ENCODE measurements at regions not wholly inside any gene's neighbourhood (a gene's known extent, or its start where the extent isn't known, plus 50 kb on each side); places are given as distances from the start of the nearest gene placed in this dataset.
"Not testable (repeated sequence)": the region's sequence is repeated elsewhere in the genome, so short reads cannot be mapped to it uniquely, and the experiment has no call there.

- TF ChIP-seq CTCF, EP300 (IDR thresholded peaks at IDR 0.05): not testable (repeated sequence)
Observed at GRCh38 chr21:6374926-6375325, 4146.5 kb upstream of the TPTE start.

Data from tibial nerve (tissue), 4 donors.